HG03175 (cell line): ENCODE measurements at regions not wholly inside any gene's neighbourhood (a gene's known extent, or its start where the extent isn't known, plus 50 kb on each side); places are given as distances from the start of the nearest gene placed in this dataset.

Experiments
- ATAC-seq: cut with Tn5 transposase; IDR thresholded peaks from one replicate; pipeline ENCODE4 v1.9.1; 2021; ENCODE audit warnings: mild to moderate bottlenecking, moderate library complexity; ENCODE audit not compliant: unreplicated experiment

DNA sequence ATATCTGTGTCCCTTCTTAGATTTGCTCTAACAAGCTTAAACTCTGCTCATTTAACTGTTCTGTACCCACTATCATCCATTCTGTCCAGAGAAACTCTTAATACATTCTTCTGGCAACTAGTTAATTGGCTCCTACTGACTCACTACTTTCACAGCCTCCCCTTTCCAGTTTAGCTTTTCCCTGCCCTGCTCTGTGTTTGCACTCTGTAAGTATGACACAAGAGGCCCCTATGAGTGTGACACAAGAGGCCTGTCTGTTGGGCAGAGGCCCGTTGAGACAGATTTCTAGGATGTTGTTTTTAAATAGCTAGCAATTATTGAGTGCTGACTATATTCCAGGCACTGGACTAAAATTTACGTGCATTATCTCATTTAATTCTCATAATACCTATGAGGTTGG lies 246.0 kb upstream of the DAAM1 start:
- no peak for ATAC-seq

DNA sequence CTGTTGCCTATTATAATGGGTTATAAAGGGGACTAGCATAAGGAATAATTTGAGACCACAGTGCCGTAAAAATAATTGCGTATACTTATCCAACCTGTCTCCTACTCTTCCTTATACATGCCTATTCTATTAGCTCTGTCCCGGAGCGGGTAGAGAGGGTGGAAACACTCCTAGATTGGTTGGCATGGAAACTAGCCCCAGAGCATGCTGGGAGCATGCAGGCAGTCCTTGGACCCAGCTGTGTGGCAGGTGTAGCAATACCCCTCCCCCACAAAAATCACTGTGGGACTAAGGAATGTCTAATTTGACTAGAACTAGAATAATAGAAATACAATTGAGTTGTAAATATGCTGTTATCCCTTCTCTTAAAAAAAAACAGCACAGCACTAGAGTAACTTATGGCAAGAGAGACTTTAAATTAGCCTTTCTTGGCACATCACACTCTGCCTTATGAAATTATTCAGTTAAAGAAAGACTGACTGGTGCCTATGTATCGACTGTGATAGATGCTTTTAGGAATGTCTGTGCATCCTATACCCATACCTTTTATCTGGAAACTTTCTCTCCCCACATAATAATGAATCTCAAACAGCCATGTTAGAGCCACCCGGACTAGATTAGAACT lies 244.0 kb upstream of the DAAM1 start:
- ATAC-seq = no peak

DNA sequence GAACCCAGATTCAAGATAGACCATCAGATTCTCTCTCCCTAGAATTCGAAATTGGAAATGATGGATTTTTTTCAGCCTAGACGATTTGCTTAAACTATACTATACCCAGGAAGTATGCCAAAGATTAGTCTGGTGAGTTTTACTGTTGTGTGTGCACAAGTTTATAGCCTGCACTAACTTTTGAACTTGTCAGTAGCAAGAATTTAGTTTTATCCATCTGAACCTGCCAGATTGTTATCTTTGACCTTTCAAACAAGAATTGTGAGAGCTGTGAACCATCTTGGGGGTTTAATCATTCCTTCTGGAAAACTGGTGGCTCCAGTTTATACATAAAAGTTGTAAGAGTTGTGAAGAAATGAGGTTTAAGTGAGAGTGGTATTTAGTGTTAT lies 243.5 kb upstream of the DAAM1 start:
- no peak for ATAC-seq

DNA sequence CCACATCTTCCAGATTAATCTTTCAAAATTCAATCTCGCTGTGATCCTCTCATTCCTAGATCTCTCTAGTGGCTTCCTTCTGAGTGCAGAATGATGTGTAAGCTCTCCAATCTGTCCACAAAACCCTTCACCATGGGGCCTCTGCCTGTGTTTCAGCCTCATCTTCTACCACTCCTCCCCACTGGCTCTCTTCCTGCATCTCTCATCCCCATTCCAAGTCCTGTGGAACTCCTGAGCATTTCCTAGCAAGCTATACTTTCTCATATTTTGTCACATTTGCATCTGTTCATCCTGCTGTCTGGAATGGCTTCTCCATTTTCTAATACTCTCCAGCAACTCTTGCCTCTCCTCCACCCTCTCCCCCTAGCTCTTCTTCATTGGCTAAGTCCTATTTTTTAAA lies 242.0 kb upstream of the DAAM1 start:
- ATAC-seq = no peak

DNA sequence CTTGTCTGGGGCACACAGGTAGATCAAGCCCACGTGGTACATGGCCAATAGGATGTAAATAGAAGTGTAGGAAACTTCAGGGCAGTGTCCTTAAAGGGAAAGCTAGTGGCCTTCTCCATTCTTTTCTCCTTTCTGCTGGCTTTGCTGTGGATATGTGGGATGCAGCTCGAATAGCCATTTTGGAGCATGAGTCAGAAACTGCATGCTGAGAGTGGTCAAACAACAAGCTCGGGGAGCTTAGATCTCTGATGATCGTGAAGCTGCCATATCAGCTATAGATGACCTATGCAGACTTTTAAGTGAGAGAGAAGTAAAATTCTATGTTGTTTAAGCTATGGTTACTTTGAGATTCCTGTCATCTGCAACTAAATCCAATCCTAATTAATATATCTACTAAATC lies 241.3 kb upstream of the DAAM1 start:
- no peak for ATAC-seq

DNA sequence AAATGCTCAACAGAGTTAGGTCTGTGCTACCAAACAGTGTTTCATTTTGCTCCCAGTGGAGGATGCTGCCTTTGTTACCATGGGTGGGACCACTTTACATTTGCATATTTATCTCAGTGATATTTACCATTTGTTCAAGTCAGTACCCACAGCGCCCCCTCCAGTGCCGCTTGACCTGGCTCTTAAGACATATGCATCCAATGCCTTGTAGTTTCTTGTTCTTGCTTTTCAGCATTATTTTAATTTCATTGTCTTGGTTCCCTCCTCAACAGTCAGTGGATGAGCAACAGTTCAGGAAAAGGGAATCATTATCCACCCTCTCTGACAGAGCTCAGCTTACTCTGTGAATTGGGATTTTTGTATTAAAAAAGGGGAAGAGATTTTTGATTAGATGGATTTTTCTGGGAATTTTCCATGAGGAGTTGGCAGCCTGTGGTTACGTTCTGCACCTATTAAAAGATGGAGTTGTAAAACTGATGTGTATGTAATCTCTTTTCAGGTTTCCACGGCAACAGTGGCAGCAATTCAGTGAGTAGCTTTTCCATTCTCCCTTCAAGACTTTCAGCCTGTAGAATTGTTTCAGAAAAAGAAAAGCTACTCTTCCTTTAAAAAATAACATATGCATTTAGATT lies 240.5 kb upstream of the DAAM1 start:
- no peak for ATAC-seq

DNA sequence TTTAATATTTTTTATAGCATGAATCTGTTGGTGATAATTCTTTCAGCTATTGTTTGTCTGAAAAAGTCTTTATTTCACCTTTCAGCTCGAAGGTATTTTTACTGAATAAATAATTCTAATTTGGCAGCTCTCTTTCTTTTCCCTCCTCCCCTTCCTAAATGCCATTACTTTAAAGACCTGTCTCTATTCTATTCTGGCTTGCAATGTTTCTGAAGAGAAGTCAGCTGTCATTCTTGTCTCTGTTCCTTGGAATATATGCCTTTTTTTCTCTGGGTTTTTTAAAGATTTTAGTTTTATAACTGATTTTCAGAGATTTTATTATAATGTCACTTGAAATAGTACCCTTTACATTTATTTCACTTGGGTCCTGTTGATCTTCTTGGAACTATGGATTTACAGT lies 237.9 kb upstream of the DAAM1 start:
- ATAC-seq = no peak

DNA sequence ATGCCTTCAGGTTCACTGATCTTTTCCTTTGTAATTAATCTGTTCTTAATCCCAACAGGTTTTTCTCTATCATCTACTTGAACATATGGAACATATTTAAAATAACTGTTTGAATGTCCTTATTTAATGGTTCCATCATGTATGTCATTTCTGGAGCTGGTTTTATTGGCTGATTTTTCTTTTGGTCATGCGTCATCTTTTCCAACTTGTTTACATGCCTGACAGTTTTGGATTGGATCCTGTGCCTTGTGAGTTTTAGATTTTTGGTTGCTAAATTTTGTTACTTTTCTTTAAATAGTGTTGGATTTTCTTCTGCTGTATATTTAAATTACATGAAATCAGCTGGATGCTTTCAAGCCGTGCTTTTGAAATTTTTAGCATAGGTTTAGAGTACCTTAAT lies 237.3 kb upstream of the DAAM1 start:
- no peak for ATAC-seq

DNA sequence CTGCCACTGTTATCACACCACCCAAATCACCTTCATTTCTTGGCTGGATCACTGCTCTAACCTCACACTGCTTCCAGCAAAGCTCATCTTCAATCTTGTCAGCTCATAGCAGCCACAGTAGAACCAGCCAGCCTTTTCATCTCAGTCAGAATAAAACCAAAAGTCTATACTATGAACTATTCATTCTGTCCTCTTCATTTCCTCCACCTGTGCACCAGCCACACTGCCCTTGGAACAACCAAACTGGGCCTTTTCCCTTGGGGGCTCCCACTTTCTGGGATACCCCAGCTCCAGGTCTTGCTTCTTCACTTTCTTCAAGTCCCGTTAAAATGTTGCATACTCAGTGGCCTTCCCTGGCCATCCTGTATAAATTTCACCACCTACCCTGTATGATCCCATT lies 234.4 kb upstream of the DAAM1 start:
- no peak for ATAC-seq

DNA sequence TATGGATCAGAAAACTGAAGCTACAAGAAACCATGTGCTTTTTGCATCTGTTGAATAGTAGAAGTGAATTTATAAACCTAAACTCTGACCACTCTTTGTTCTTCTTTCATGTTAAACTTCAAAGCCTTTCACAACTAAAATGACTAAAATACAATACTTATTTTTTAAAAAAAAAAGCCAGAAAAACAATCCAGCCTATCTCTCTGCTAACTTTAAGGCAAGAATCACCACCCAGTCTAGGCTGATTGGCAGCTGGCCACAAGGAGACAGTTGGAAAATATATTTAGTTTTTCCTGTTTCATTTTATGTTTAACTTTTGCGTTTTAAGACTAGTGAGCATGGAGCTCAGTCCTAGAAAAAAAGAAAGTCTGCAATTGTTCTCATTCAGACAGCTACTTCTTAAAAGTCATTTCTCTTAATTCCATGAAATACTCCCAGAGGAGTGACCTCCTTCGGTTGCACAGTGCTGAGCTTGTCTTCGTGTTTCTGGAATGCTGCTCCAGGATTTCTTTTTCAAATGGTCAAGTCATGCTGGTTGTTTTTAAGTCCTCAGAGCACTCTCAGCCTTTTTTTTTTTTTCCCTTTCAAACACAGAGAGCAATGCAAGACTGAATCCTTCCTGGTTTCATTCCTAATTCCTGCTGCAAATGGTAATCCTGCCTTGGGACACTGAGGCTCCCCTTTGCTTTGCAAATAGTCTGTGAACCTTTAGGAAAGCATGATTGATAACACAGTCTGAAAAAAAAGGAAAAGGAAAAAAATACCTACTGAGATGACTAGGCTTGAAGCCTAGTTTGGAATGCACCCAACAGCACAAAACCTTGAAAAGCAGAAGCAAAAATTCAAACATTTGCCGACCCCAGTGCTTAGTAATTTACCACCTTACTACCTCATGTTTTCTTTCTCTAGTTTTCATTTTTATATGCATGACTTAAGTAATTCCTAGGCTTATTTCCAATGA lies 233.3 kb upstream of the DAAM1 start:
- peak; percentile 45 for ATAC-seq

DNA sequence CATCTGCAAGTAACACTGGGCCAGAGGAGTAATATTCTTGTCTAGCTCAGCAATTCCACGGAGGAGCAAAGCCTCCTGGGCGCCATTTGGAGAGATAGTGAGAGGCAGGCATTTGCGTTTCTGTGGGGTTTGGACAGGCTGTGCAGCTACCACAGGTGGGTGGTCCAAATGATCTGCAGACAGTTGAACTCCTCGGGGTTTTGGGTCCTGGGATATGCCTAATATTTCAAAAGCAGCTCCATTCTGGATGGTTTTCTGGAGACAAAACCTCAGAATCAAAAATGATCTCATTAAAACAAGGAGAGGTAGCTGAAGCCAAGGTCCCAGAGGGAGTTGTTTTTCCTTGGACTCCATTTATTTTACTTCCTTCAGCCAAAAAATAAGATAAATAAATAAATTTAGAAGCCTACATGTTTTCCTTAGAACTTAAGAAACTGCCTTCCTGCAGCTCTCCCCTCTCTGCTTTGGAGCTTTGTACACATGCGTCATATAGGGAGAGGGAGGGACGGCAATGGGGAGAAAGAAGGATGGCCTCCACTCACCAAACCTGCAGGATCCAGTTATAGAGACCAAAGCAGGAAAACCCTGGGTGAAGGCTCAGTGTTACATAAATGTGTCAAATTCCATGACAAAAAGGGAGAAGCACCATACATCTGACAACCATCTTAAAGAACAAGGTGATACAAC lies 227.3 kb upstream of the DAAM1 start:
- ATAC-seq = no peak

DNA sequence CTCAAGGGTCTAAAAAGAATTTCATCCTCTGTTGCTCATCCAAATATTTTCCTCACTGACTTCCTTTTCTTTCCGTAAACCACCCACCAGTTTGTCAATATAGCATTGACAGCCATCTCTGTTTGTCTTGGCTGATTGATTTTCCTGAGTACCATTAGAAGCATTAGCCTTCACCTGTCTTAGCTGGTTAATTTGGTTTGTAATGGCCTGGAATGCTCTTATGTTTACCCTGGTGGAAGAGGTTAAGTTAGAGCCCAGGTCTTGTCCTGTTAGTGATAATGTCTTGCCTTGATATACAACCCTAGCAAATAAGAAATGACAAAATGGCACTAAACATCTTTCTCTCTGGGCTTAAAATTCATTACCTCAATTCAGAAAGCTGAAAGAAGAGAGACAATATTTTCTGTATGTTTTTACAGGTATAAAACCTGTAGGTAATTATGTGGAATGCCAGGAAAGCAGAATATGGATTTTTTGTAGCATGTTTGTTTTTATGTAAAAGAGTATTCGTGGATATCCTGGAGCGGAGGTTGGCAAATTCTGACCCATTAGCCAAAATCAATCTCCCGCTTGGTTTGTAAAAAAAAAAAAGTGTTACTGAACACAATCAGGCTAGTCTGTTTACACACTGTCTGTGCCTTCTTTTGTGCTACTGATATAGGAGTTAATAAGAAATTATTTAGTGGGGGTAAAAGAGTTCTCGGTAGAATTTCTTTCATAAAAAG lies 224.4 kb upstream of the DAAM1 start:
- no peak for ATAC-seq

DNA sequence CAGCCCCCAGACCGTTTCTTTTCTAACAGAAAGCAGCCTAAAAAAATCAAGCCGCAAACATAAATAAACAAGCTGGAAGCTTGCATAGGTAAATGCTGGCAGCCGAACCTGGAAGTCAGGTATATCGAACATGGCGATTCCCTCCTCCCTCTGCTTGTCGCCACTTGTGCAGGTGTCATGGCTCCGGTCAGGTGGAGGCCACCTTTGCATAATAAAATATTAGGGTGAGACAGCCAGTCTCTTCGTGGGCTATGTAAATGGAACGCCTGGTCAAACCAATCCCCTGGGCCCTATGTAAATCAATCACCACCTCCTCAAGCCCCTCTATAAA lies 223.9 kb upstream of the DAAM1 start:
- ATAC-seq = no peak

DNA sequence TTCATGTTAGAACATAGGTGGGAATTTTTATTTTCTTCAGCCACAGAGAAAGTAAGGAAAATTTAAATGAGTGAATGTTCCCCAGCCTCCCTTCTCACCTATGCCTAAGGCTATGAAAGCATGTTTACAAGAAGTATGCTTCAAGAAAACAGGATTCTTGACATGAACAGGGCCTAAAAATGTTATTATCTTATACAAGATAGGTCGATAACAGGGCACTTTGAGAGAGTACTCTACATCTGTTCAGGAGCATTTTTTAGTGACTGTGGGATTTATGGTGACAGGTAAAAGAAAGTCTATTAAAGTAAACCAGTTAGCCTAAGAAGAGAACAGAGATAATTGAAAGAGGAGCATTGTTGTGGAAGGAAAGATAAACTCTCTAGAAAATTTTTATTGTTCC lies 222.9 kb upstream of the DAAM1 start:
- ATAC-seq = no peak

DNA sequence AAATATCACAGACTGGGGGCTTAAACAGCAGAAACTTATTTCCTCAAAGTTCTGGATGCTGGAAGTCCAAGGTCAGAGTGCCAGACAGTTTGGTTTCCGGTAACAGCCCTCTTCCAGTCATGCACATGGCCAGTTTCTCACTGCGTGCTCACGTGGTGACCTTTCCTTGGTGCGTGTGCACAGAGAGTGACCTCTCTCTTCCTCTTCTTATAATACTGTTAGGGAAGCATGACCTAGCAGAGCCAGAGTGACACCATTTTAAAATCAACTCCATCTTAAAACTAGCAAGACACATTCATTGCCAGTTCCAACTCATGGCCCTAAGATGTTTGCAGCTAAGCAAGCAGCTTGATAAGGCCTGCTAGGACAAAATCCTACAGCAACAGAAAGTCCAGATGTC lies 221.5 kb upstream of the DAAM1 start:
- no peak for ATAC-seq

DNA sequence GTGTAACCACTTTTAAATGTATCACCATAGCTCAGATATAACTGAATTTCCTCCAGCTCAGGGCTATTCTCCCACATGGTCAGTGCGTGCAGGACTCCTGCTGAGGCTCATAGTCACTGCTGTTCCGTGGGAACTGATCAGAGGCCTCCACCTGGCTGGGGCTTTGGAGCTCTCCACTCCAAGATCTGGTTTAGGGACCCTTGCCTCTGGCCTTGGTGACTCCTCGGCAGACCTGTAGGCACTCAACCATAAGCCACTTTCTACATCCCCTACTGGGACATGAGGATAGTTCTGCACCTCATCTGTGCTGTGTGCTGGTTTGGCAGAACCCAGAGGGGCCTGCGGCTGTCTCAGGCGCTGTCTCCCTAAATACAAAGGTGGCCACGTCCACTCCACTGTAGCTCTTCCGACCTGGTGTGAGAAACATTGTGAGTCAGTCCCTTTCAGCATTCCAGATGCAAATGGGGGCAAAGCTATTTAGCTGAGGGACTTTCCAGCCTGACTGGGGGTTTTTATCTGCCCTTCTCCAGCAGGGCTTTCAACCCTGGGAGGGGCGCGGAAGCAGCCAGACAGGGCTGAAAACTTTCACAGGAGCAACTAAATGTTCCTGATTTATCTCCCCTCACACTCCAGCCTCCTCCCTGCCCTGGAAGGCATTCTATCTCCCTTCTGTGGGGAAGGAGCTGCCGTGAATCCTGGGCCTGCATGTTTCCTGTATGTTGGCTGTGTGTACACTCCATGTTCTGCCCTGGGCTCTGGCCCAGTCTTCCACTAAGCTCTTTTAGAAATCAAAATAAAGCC lies 218.3 kb upstream of the DAAM1 start:
- no peak for ATAC-seq

DNA sequence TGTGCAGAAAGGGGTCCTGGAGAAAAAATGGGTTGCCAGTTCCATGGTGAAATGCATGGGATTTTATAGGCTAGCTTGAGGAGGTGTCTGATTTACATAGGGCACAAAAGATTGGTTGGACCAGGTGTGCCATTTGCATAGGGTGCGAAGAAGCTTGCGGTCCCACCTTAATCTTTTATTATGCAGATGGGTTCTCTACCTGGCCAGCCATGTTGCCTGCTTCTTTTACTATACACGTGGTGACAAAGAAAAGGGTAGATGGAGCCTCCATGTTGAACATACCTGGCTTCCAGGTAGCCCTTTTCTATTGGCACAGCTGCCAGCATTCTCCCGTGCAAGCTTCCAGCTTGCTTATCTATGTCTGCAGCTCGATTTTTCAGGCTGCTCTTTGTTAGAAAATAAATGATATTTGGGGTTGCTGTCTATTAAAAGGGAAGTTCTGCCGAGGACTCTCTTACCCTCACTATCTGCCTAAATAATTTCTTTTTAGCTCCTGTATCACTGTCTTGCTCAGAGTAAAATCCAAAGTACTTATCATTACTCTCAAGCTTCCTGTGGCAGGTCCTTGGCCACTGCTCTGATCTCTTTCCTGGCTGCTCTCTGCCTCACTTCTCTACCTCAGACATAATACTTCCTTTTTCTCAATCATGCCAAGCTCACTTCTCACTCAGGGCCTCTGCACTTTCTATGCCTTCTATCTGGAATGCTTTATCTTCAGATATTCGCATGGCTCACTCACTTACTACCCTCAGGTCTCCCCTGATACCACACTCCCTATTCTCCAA lies 216.0 kb upstream of the DAAM1 start:
- no peak for ATAC-seq

DNA sequence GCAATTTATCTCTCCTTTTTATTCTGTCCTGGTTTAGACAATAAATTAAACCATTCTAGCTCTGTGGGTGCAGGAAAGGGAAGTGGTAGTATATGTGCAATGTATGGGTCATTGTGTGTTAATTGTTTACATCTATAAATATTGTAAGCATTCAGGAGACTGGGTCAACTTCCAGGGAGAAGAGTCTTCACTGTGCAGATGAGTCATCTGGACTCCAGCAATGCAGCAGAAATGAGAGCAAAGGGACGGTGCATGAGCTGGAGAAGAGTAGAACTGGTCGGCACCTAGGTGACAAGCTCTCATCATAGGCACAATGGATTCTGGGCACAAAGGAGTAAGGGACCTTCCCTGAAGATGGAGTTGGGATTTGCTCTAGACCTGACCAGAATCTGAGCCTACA lies 211.1 kb upstream of the DAAM1 start:
- ATAC-seq = no peak

DNA sequence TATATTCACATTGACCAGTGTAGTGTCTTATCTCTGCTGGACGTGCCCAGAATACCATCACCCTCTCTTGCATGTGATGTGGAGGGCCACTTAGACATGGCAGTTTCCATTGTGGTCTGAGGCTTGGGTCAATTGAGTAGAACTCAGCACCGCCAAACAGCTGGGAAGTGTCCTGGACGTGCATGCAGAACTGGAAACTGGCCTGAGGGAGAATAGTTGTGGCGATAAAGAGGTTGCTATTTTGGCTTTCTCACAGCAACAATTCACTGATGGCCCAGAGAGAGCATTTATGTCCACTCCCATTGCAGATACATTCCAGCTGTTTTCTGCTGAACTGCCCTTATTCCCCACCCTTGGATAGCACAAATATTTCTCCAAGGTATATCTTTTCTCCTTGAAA lies 210.1 kb upstream of the DAAM1 start:
- ATAC-seq = no peak
